ENCODE measurements at regions not wholly inside any gene's neighbourhood (a gene's known extent, or its start where the extent isn't known, plus 50 kb on each side); places are given as distances from the start of the nearest gene placed in this dataset.
"Not testable (repeated sequence)": the region's sequence is repeated elsewhere in the genome, so short reads cannot be mapped to it uniquely, and the experiment has no call there.

DNA sequence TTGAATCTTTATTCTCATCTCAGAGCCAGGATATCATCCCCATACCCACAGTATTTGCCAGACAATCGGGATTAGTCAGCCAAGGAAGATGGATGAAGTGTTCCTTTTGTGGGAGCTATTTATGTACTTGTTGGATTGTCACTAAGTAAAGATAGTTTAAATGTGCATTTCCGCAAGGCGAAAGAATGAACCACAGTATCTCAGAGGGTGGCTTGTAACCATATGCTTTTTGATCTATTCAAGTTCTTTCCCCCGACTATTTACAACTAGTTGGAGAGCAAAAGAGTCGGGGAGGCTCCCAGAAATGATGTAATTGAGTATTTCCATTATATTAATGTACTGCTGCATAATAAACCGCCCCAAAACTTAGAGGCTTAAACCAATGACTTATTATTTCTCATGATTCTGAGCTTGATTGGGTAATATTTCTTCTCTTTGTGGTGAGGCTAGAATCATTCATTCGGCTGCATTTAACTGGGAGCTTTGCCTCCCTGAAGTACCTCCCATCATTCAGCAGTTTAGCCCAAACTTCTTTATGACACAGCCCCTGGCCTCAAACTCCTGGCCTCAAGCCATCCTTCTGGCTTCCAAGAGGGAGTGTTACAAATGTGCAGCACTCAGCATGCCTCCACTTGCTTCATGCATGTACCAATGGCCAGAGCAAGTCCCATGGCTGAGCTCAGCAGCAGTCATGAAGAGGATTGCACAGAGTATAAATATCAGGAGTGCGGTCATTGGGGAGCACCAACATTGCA, 423.7 kb downstream of the METTL4 start:
- DNase-seq (ENCODE audit: extremely low read depth, low read depth), result no peak
- TF ChIP-seq, protein P1, sequence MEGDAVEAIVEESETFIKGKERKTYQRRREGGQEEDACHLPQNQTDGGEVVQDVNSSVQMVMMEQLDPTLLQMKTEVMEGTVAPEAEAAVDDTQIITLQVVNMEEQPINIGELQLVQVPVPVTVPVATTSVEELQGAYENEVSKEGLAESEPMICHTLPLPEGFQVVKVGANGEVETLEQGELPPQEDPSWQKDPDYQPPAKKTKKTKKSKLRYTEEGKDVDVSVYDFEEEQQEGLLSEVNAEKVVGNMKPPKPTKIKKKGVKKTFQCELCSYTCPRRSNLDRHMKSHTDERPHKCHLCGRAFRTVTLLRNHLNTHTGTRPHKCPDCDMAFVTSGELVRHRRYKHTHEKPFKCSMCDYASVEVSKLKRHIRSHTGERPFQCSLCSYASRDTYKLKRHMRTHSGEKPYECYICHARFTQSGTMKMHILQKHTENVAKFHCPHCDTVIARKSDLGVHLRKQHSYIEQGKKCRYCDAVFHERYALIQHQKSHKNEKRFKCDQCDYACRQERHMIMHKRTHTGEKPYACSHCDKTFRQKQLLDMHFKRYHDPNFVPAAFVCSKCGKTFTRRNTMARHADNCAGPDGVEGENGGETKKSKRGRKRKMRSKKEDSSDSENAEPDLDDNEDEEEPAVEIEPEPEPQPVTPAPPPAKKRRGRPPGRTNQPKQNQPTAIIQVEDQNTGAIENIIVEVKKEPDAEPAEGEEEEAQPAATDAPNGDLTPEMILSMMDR (IDR thresholded peaks at IDR 0.05; ENCODE audit: low read depth, low read length), result no peak

DNA sequence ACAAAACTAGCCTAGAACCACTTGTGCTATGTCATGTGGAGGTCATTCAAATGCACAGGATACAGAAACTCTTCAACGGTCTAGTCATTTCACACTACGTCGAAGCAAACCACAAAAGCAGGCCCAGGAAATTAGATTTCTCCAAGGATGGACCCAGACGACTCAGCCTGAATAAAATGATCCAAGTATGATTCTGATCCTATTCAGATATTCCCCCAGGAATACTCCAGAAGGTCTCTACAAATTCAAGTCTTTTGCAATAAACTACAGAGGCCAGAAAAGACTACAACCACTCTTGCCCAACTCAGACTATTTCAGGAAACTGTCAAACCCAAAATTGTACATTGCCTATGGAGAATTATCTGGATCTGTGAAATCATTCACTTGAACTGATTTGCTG, 422.5 kb downstream of the METTL4 start:
- TF ChIP-seq, protein P1 (IDR thresholded peaks at IDR 0.05; ENCODE audit: low read depth, low read length), result no peak
- no peak for DNase-seq (ENCODE audit: extremely low read depth, low read depth)

GRCh38 chr18:2150566-2150965, 420.7 kb downstream of the METTL4 start:
- TF ChIP-seq, protein P1 (IDR thresholded peaks at IDR 0.05; ENCODE audit: low read depth, low read length), result no peak
- no peak for DNase-seq (ENCODE audit: extremely low read depth, low read depth)

DNA sequence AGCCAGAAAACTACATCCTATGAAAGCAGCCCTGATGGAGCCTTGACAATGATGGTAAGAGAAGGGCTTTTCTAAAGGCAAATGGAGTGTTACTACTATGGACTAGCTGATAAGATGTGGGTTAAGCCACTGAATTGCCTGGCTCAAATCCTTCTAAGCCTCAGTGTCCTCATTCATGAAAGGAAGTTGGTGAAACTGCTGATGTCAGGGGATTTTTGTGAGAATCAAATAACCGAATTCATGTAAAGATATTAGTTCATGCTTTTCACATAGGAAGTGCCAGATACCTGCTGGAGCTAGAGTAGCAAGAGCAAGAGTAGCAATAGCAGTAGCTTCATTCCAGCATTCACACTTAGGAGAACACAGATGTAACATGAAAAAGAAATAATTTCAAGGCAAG, 417.0 kb downstream of the METTL4 start:
- no peak for DNase-seq (ENCODE audit: extremely low read depth, low read depth)
- TF ChIP-seq, protein P1 (IDR thresholded peaks at IDR 0.05; ENCODE audit: low read depth, low read length), result no peak

- TF ChIP-seq, protein P1 (IDR thresholded peaks at IDR 0.05; ENCODE audit: low read depth, low read length), result no peak
- no peak for DNase-seq (ENCODE audit: extremely low read depth, low read depth)
Observed at GRCh38 chr18:2164644-2165550, 406.4 kb downstream of the METTL4 start.

GRCh38 chr18:2166876-2167275, 404.4 kb downstream of the METTL4 start:
- DNase-seq (ENCODE audit: extremely low read depth, low read depth), result not testable (repeated sequence)

DNA sequence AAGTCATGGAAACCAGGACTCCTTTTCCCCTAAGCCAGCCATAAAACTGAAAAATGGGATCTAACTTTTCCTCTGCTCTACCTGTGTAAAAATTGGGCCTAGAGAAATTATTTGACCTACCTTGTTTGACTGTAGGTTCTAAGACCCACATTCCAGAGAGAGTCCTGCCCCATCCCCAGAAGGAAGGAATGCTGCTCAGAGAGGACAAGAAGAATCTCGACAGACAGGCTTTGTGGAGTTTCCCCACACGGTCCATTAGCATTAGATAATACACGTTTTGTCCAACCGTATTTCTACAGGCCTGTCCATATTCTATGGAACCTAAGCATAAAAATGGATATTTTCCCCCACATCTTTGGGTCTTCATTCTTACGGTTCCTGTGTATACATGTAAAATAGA, 403.3 kb downstream of the METTL4 start:
- DNase-seq (ENCODE audit: extremely low read depth, low read depth), result no peak
- TF ChIP-seq, protein P1 (IDR thresholded peaks at IDR 0.05; ENCODE audit: low read depth, low read length), result no peak

Data from AG09319 (cell line).